ENCODE measurements at regions not wholly inside any gene's neighbourhood (a gene's known extent, or its start where the extent isn't known, plus 50 kb on each side); places are given as distances from the start of the nearest gene placed in this dataset.

DNA sequence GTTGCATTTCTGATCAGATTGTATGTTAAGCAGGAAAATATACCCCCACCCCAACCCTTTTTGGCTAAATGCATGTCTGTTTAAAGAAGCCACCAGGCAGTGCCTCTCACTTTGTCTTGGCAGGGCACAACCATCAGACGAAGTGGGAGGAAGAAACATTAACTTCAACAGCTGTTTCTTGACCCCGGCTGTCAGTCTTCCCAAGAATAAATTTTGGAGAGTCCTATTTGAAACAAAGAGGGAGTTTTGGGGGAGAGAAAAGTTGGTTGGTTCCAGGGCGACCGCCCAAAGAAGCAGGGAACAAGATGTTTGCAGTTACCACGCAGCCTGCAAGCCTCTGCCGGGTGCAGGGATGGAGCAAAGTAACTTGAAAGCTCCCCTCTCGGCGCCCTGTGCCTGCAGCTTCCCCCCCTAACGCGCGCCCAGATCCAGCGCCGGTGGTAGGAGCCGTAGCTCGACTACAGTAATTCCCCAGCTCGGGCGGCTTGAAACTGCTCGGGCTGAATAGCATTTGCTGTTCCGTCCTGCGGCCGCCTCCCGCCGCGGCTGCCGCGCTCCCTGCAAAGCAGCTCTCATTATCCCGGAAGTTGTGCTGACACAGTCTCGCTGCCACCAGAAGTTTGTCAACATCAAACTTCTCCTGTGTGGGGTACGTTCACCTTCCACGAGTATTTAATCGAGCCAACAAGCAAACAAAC lies 100.7 kb upstream of the SSBP2 start:
- peak; percentile 94 for ATAC-seq (ENCODE audit: low read depth)
- TF ChIP-seq, protein P1, sequence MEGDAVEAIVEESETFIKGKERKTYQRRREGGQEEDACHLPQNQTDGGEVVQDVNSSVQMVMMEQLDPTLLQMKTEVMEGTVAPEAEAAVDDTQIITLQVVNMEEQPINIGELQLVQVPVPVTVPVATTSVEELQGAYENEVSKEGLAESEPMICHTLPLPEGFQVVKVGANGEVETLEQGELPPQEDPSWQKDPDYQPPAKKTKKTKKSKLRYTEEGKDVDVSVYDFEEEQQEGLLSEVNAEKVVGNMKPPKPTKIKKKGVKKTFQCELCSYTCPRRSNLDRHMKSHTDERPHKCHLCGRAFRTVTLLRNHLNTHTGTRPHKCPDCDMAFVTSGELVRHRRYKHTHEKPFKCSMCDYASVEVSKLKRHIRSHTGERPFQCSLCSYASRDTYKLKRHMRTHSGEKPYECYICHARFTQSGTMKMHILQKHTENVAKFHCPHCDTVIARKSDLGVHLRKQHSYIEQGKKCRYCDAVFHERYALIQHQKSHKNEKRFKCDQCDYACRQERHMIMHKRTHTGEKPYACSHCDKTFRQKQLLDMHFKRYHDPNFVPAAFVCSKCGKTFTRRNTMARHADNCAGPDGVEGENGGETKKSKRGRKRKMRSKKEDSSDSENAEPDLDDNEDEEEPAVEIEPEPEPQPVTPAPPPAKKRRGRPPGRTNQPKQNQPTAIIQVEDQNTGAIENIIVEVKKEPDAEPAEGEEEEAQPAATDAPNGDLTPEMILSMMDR (IDR thresholded peaks at IDR 0.05), result no peak
- intact Hi-C loops (cut with micrococcal nuclease), result loop anchor here (1.0 to 10.0 kb wide), 11 partner anchors 73 to 1223 kb away; partner anchors contain the start of genes RPS23, SSBP2, TMEM167A and XRCC4
- Mint-ChIP-seq H3K36me3 (ENCODE audit: low read depth) (peaks cover 2% of the 10 kb centered on the region), H3K9me3 (no peaks in the 10 kb centered on the region), H3K4me1 (peaks cover 35% of the 10 kb centered on the region), H3K27ac (peak overlapping the region; percentile 94), H3K4me3 (peak overlapping the region; percentile 93), H3K27me3 (no peaks in the 10 kb centered on the region)
- ChIA-PET CTCF (interaction anchor here (0.9 to 2.8 kb wide), 5 partner anchors 12 to 345 kb away, joined by 3 to 19 read pairs (median 5); partner anchors contain the start of gene SSBP2), POLR2A (interaction anchor here (0.6 to 5.6 kb wide), 20 partner anchors 9 to 426 kb away, joined by 3 to 285 read pairs (median 4); partner anchors contain the start of genes ATG10, RPS23 and SSBP2)
- DNase-seq, result peak; percentile 83

DNA sequence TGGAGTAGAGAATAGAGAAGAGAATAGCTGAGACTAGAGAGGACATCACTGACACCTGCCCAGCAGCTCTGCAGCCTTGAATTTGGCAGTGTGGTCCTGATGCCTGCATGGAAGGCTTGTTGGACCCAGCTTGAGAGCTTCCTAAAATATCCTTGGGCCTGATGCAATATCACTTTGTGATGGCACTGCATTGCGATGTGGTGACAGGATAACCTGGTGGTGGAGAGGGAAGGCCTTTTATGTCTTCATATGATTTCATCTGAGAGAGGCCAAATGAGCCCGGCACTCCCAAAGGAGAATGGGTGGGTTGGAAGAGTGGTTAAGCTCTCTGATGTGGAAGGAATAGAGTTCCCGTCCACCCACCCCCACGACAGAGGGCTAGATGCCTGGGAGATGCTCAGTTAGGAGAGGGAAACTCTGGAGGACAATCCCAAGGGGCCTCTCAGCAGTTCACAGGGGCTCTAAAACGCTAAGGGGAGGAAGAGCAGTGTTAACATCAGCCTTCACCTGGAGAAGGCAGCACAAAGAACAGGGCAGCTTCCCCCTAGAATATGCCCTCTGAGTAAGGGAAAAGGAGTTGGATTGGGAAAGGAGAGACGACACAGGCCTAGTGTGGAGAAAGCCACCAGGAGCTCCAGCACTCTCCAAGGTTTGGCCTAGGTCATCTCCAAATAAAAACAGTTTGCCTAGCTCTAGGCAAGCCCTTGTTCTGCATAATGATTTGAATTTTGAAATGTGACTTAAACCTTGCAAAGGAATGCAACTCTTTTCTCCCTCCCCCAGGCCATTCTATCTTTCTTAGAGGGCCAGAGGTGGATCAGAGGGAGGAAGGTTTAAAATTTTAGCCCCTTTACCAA lies 99.8 kb upstream of the SSBP2 start:
- Mint-ChIP-seq H3K36me3 (ENCODE audit: low read depth) (peaks cover 2% of the 10 kb centered on the region), H3K27ac (peak overlapping the region; percentile 94), H3K9me3 (no peaks in the 10 kb centered on the region), H3K4me1 (peaks cover 35% of the 10 kb centered on the region), H3K27me3 (no peaks in the 10 kb centered on the region), H3K4me3 (peak overlapping the region; percentile 93)
- TF ChIP-seq, protein P1 (IDR thresholded peaks at IDR 0.05), result no peak
- DNase-seq, result no peak
- ATAC-seq (ENCODE audit: low read depth), result no peak
- ChIA-PET CTCF (interaction anchor here (1.5 to 2.8 kb wide), 4 partner anchors 11 to 344 kb away, joined by 3 to 19 read pairs (median 8); partner anchors contain the start of gene SSBP2), POLR2A (interaction anchor here (0.6 to 5.6 kb wide), 9 partner anchors 23 to 427 kb away, joined by 3 to 285 read pairs (median 4); partner anchors contain the start of genes ATG10, RPS23 and SSBP2)
- intact Hi-C loops (cut with micrococcal nuclease), result loop anchor here (1.0 to 10.0 kb wide), 9 partner anchors 99 to 1224 kb away; partner anchors contain the start of genes SSBP2, TMEM167A, XRCC4 and ZCCHC9

GRCh38 chr5:81849770-81850367 lies 99.0 kb upstream of the SSBP2 start:
- no peaks in the 10 kb centered on the region for H3K9me3 Mint-ChIP-seq
- CTCF ChIA-PET, result interaction anchor here (2.2 kb wide), 1 partner anchor 10 kb away, joined by 10 read pairs; no protein-coding TSS in a partner anchor
- no peak for DNase-seq
- peaks cover 34% of the 10 kb centered on the region for H3K4me1 Mint-ChIP-seq
- H3K27ac Mint-ChIP-seq, result no peak overlapping the region
- TF ChIP-seq, protein P1 (IDR thresholded peaks at IDR 0.05), result no peak
- POLR2A ChIA-PET, result interaction anchor here (0.6 to 5.6 kb wide), 2 partner anchors 98 to 116 kb away, joined by 3 to 285 read pairs; partner anchors contain the start of gene SSBP2
- intact Hi-C loops (cut with micrococcal nuclease), result loop anchor here (2.0 to 10.0 kb wide), 6 partner anchors 121 to 1225 kb away; partner anchors contain the start of genes TMEM167A, XRCC4 and ZCCHC9
- no peak for ATAC-seq (ENCODE audit: low read depth)
- no peak overlapping the region for H3K4me3 Mint-ChIP-seq
- H3K27me3 Mint-ChIP-seq, result no peaks in the 10 kb centered on the region
- peaks cover 2% of the 10 kb centered on the region for H3K36me3 Mint-ChIP-seq (ENCODE audit: low read depth)

- H3K27me3 Mint-ChIP-seq, result no peaks in the 10 kb centered on the region
- no peak overlapping the region for H3K27ac Mint-ChIP-seq
- intact Hi-C loops (cut with micrococcal nuclease), result no loop called here
- DNase-seq, result no peak
- H3K4me1 Mint-ChIP-seq, result peaks cover 31% of the 10 kb centered on the region
- POLR2A ChIA-PET, result interaction anchor here (5.6 kb wide), 1 partner anchor 96 kb away, joined by 285 read pairs; the partner anchor contains the start of gene SSBP2
- no peak for ATAC-seq (ENCODE audit: low read depth)
- TF ChIP-seq, protein P1 (IDR thresholded peaks at IDR 0.05), result no peak
- H3K36me3 Mint-ChIP-seq (ENCODE audit: low read depth), result peaks cover 2% of the 10 kb centered on the region
- CTCF ChIA-PET, result interaction anchor here (0.7 kb wide), 1 partner anchor 10 kb away, joined by 3 read pairs; no protein-coding TSS in a partner anchor
- no peak overlapping the region for H3K4me3 Mint-ChIP-seq
- no peaks in the 10 kb centered on the region for H3K9me3 Mint-ChIP-seq
These were observed 97.5 kb upstream of the SSBP2 start for GRCh38 chr5:81848362-81848880.
